Panc1 (cell line): ENCODE measurements at regions not wholly inside any gene's neighbourhood (a gene's known extent, or its start where the extent isn't known, plus 50 kb on each side); places are given as distances from the start of the nearest gene placed in this dataset.

Source experiments
- ATAC-seq: fragments of 200-7000 bp; cut with Tn5 transposase; 2 replicates; pipeline ENCODE4 v1.9.1; 2020; ENCODE audit warnings: mild to moderate bottlenecking, moderate library complexity
- BruUV-seq: library from RNA; stranded (reverse); fragments of 400-500 nt; replicated peaks from 2 replicates; lab custom pipeline; 2021; lab: Mats Ljungman, UMichigan
- CTCF ChIA-PET: fragments of 300-600 bp; sonication (Branson Sonifier 250); formaldehyde crosslinking; loops from one replicate; lab custom pipeline; 2022; ENCODE audit warnings: antibody characterized with exemption; lab: Charles Lee
- POLR2A ChIA-PET: fragments of 300-600 bp; sonication (Branson Sonifier 250); formaldehyde crosslinking; loops from one replicate; lab custom pipeline; 2022; ENCODE audit warnings: antibody characterized with exemption; lab: Charles Lee
- DNase-seq: peaks from one replicate; pipeline ENCODE4 v3.0.0-alpha.2; 2010; ENCODE audit warnings: low read depth, low spot score
- H3K27ac ChIP-seq: 2 replicates; pipeline ENCODE4 v1.5.1; 2011; ENCODE audit warnings: mild to moderate bottlenecking, low read length, inconsistent platforms
- H3K27me3 ChIP-seq: fragments of 200-500 bp; sonication (Bioruptor generic); 2 replicates; pipeline ENCODE4 v1.6.0; 2014; ENCODE audit warnings: low read length, inconsistent platforms; ENCODE audit not compliant: control insufficient read depth, insufficient read depth
- H3K36me3 ChIP-seq: fragments of 200-500 bp; sonication (Bioruptor generic); 2 replicates; pipeline ENCODE4 v1.5.1; 2014; ENCODE audit warnings: inconsistent platforms, mild to moderate bottlenecking, low read length, moderate library complexity; ENCODE audit not compliant: control insufficient read depth, insufficient read depth
- H3K4me1 ChIP-seq: 2 replicates; pipeline ENCODE4 v1.5.1; 2011; ENCODE audit warnings: inconsistent platforms, mild to moderate bottlenecking, low read length, moderate library complexity; ENCODE audit not compliant: control insufficient read depth, insufficient read depth
- H3K4me3 ChIP-seq, 2 experiments: 2 replicates each; pipeline ENCODE4 v1.5.1; 2011 to 2012; ENCODE audit warnings: low read depth in 2 of 2, low read length in 2 of 2, mild to moderate bottlenecking in 2 of 2, inconsistent platforms in 1 of 2, moderate library complexity in 1 of 2
- H3K9me3 ChIP-seq: fragments of 200-500 bp; sonication (Bioruptor generic); 2 replicates; pipeline ENCODE4 v1.5.1; 2014; ENCODE audit warnings: low read depth, mild to moderate bottlenecking, inconsistent platforms, low read length, moderate library complexity; ENCODE audit not compliant: control insufficient read depth, insufficient read depth
- POLR2AphosphoS5 ChIP-seq: IDR thresholded peaks from 2 replicates; pipeline ENCODE4 v1.6.1; 2012; ENCODE audit warnings: mild to moderate bottlenecking, low read depth, low read length, moderate library complexity
- SIN3A ChIP-seq: IDR thresholded peaks from 2 replicates; pipeline ENCODE4 v1.6.1; 2012; ENCODE audit warnings: low read depth, mild to moderate bottlenecking, low read length, moderate library complexity, borderline replicate concordance; ENCODE audit not compliant: insufficient read depth
- TCF7L2 ChIP-seq: IDR thresholded peaks from 2 replicates; pipeline ENCODE4 v1.6.1; 2011; ENCODE audit warnings: mild to moderate bottlenecking, low read depth, low read length, inconsistent platforms
- in situ Hi-C: cut with HindIII; loops from 2 replicates; pipeline ENCODE4 v1.10.0; 2016; ENCODE audit warnings: low sequenced_read_pairs, low pct_unique_long_range_greater_than_20kb
- intact Hi-C: fragments of 100-400 bp; cut with micrococcal nuclease; formaldehyde crosslinking; loops from one replicate; pipeline ENCODE4 v1.10.0; 2022; ENCODE audit not compliant: unreplicated experiment
- TF ChIP-seq, protein P1 (sequence below), 2 experiments: IDR thresholded peaks; 2 replicates each; pipeline ENCODE4 v1.6.1; 2011 to 2012; ENCODE audit warnings: low read depth in 2 of 2, control low read depth in 1 of 2, low read length in 1 of 2, mild to moderate bottlenecking in 1 of 2, moderate library complexity in 1 of 2; ENCODE audit not compliant: insufficient read depth in 1 of 2

DNA sequence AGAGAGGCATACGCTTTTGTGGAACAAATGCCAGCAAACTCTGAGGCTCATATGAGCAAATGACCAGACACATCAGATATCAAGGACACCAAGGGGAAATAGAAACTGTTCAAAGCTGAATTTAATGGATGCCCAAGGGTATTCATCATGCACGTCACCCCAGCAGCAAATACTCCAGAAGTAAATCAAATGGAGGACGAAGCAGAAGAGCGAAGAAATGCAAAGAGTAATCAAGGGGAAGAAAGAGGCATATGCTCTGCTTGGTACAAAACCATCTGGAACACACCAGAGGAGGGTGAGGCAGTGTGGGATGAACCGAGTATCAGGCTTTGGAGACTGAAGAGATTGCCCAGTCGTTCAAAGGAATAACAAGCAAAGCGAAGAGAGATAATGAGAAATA is 232.6 kb upstream of the EGLN3 start:
- no peaks in the 10 kb centered on the region for H3K9me3 ChIP-seq
- no peaks in the 10 kb centered on the region for H3K36me3 ChIP-seq
- no peak overlapping the region for H3K4me3 ChIP-seq
- H3K27ac ChIP-seq = no peak overlapping the region
- in situ Hi-C loops (no loop called here), intact Hi-C loops (no loop called here)
- ATAC-seq (no peak), DNase-seq (no peak)
- no peaks in the 10 kb centered on the region for H3K27me3 ChIP-seq
- POLR2A ChIA-PET = no interaction called here
- BruUV-seq = no TSS peak
- TF ChIP-seq SIN3A (no peak), POLR2AphosphoS5 (no peak), TCF7L2 (no peak)
- TF ChIP-seq, protein P1, sequence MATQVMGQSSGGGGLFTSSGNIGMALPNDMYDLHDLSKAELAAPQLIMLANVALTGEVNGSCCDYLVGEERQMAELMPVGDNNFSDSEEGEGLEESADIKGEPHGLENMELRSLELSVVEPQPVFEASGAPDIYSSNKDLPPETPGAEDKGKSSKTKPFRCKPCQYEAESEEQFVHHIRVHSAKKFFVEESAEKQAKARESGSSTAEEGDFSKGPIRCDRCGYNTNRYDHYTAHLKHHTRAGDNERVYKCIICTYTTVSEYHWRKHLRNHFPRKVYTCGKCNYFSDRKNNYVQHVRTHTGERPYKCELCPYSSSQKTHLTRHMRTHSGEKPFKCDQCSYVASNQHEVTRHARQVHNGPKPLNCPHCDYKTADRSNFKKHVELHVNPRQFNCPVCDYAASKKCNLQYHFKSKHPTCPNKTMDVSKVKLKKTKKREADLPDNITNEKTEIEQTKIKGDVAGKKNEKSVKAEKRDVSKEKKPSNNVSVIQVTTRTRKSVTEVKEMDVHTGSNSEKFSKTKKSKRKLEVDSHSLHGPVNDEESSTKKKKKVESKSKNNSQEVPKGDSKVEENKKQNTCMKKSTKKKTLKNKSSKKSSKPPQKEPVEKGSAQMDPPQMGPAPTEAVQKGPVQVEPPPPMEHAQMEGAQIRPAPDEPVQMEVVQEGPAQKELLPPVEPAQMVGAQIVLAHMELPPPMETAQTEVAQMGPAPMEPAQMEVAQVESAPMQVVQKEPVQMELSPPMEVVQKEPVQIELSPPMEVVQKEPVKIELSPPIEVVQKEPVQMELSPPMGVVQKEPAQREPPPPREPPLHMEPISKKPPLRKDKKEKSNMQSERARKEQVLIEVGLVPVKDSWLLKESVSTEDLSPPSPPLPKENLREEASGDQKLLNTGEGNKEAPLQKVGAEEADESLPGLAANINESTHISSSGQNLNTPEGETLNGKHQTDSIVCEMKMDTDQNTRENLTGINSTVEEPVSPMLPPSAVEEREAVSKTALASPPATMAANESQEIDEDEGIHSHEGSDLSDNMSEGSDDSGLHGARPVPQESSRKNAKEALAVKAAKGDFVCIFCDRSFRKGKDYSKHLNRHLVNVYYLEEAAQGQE (IDR thresholded peaks at IDR 0.05; ENCODE audit: insufficient read depth in 1 of 2, low read depth in 2 of 2, low read length in 1 of 2) = no peak
- no peaks in the 10 kb centered on the region for H3K4me1 ChIP-seq
- CTCF ChIA-PET = no interaction called here

DNA sequence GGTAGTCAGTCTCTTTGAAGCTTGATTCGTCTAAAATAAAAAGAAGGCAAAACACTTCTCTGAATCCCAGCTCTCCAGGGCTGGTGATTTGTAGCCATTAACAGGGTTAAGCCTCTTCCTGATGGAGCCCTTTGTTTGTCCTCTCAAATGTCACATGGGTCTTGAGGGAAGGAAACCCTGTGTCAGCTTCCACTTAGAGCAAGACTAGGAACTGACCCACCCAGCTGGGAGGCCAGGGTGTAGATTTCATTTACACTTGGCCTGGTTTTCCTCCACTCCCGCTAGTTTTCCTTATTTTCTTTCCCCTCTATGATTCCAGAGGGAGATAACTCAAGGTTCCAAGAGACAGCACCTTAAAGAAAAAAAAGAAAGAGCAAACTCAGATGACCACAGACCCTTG is 230.5 kb upstream of the EGLN3 start:
- ChIA-PET CTCF (no interaction called here), POLR2A (no interaction called here)

More for the DNA sequence above, 230.5 kb upstream of the EGLN3 start:
- Histone ChIP-seq H3K4me3 (no peak overlapping the region), H3K9me3 (no peaks in the 10 kb centered on the region), H3K4me1 (no peaks in the 10 kb centered on the region), H3K27ac (no peak overlapping the region), H3K27me3 (no peaks in the 10 kb centered on the region), H3K36me3 (no peaks in the 10 kb centered on the region)
- in situ Hi-C loops (no loop called here), intact Hi-C loops (no loop called here)
- TF ChIP-seq TCF7L2 (no peak), SIN3A (no peak), POLR2AphosphoS5 (no peak)
- TF ChIP-seq, protein P1 (IDR thresholded peaks at IDR 0.05; ENCODE audit: insufficient read depth in 1 of 2, low read depth in 2 of 2, low read length in 1 of 2) = no peak
- no peak for DNase-seq
- no peak for ATAC-seq
- no TSS peak for BruUV-seq
